OCI-LY3 (cell line): ENCODE measurements at regions not wholly inside any gene's neighbourhood (a gene's known extent, or its start where the extent isn't known, plus 50 kb on each side); places are given as distances from the start of the nearest gene placed in this dataset.

Experiments
- H2AFZ ChIP-seq: fragments of 200-600, 300-600 bp; shearing (Covaris generic); 2 replicates; pipeline ENCODE4 v1.6.0; 2014; ENCODE audit warnings: antibody characterized with exemption, low read depth, low read length
- H3K27ac ChIP-seq: fragments of 200-600, 300-600 bp; sonication (generic); 2 replicates; pipeline ENCODE4 v1.5.1; 2014; ENCODE audit warnings: mild to moderate bottlenecking, low read length, moderate library complexity, mixed read lengths
- H3K27me3 ChIP-seq: fragments of 200-600, 300-600 bp; sonication (generic); 2 replicates; pipeline ENCODE4 v1.6.1; 2014; ENCODE audit warnings: low read depth, low read length, mixed read lengths
- H3K36me3 ChIP-seq: fragments of 200-600, 300-600 bp; sonication (generic); replicated peaks from 2 replicates; pipeline ENCODE3; 2014; ENCODE audit warnings: low read depth, low read length, mixed read lengths
- H3K4me1 ChIP-seq: fragments of 300-600, 200-600 bp; sonication (generic); 2 replicates; pipeline ENCODE4 v1.6.1; 2014; ENCODE audit warnings: low read length, mixed read lengths
- H3K4me2 ChIP-seq: fragments of 200-600, 300-600 bp; sonication (generic); 2 replicates; pipeline ENCODE4 v1.6.1; 2014; ENCODE audit warnings: low read length, mixed read lengths
- H3K4me3 ChIP-seq: fragments of 300-600, 200-600 bp; sonication (generic); 2 replicates; pipeline ENCODE4 v1.5.1; 2014; ENCODE audit warnings: antibody characterized with exemption, mild to moderate bottlenecking, low read length, moderate library complexity
- H3K79me2 ChIP-seq: fragments of 300-600, 200-600 bp; shearing (Covaris generic); 2 replicates; pipeline ENCODE4 v1.6.1; 2014; ENCODE audit warnings: mild to moderate bottlenecking, low read length, mixed read lengths
- H3K9ac ChIP-seq: fragments of 300-600, 200-600 bp; shearing (Covaris generic); 2 replicates; pipeline ENCODE4 v1.6.0; 2014; ENCODE audit warnings: mild to moderate bottlenecking, low read length, moderate library complexity
- H3K9me3 ChIP-seq: fragments of 200-600, 300-600 bp; shearing (Covaris generic); 2 replicates; pipeline ENCODE4 v1.6.1; 2014; ENCODE audit warnings: low read length, mixed read lengths; ENCODE audit not compliant: insufficient read depth
- H4K20me1 ChIP-seq: fragments of 200-600, 300-600 bp; sonication (generic); 2 replicates; pipeline ENCODE4 v1.6.1; 2016; ENCODE audit warnings: low read length, mixed read lengths; ENCODE audit not compliant: insufficient read depth
- EZH2phosphoT487 ChIP-seq: fragments of 200-600 bp; shearing (Covaris generic); IDR thresholded peaks from 2 replicates; pipeline ENCODE4 v1.6.1; 2018; ENCODE audit warnings: antibody characterized with exemption, mixed run types, low read depth
- TF ChIP-seq, protein P1 (sequence below): fragments of 200-600, 300-600 bp; sonication (generic); IDR thresholded peaks from 2 replicates; pipeline ENCODE4 v1.5.1; 2014; ENCODE audit warnings: antibody characterized with exemption, low read length, low read depth

DNA sequence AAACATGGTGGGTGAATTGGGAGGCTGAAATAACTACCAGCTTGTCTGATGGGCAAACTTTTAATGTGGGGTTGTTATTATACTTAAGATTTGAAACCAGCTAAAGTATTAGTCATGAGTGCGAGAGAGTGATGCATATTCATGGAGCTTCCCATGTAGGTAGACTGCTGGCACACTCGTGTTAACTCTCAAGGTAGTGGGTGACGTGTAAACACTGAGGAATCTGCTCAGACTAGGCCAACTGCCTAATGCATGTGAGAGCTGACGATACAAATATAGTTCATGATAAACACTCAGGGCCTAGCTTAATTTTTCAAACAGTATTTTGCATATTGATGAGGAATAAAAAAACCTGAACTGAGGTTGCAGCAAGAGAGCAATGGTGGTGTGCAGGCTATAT lies 1165.7 kb upstream of the PIK3C3 start:
- H3K4me2 ChIP-seq, result no peak overlapping the region
- H3K79me2 ChIP-seq, result no peaks in the 10 kb centered on the region
- no peak overlapping the region for H3K4me3 ChIP-seq
- no peaks in the 10 kb centered on the region for H3K4me1 ChIP-seq
- H3K36me3 ChIP-seq, result no peaks in the 10 kb centered on the region
- TF ChIP-seq, protein P1, sequence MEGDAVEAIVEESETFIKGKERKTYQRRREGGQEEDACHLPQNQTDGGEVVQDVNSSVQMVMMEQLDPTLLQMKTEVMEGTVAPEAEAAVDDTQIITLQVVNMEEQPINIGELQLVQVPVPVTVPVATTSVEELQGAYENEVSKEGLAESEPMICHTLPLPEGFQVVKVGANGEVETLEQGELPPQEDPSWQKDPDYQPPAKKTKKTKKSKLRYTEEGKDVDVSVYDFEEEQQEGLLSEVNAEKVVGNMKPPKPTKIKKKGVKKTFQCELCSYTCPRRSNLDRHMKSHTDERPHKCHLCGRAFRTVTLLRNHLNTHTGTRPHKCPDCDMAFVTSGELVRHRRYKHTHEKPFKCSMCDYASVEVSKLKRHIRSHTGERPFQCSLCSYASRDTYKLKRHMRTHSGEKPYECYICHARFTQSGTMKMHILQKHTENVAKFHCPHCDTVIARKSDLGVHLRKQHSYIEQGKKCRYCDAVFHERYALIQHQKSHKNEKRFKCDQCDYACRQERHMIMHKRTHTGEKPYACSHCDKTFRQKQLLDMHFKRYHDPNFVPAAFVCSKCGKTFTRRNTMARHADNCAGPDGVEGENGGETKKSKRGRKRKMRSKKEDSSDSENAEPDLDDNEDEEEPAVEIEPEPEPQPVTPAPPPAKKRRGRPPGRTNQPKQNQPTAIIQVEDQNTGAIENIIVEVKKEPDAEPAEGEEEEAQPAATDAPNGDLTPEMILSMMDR, result no peak
- no peak for TF ChIP-seq EZH2phosphoT487
- H3K27me3 ChIP-seq, result no peaks in the 10 kb centered on the region
- no peaks in the 10 kb centered on the region for H4K20me1 ChIP-seq
- H2AFZ ChIP-seq, result no peak overlapping the region
- no peak overlapping the region for H3K9ac ChIP-seq
- no peaks in the 10 kb centered on the region for H3K9me3 ChIP-seq
- no peak overlapping the region for H3K27ac ChIP-seq

DNA sequence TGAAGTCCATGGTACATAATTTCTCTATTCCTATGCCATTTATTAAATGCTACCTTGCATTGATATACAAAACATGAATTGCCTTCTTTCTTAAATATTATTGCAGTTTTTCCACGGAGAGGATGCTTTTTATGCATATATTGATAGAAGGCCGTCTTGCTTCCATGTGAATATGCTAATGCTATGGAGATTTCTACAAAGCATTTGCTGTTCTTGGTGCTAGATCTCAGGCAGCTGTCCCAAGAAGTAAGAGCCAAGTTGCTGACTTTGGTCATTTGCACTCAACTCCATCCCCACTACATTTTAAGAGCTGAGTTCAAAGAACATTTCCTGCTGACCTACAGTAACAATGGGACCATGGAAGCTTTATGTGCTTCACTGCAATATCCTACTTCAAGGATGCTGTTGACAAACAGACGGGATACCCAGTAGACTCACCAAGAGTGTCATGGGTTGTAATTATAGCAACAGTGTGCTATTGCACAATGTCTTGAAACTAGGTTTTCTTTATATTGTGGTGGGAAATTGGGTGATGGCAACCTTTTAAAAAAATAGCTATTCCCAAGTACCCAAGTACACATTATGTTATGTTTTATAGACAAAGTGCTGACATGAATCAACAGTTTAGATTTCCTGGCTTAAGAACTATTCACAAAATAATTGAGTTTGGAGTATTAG lies 1172.4 kb upstream of the PIK3C3 start:
- TF ChIP-seq, protein P1, result no peak
- no peak for TF ChIP-seq EZH2phosphoT487
- H3K27ac ChIP-seq, result no peak overlapping the region

DNA sequence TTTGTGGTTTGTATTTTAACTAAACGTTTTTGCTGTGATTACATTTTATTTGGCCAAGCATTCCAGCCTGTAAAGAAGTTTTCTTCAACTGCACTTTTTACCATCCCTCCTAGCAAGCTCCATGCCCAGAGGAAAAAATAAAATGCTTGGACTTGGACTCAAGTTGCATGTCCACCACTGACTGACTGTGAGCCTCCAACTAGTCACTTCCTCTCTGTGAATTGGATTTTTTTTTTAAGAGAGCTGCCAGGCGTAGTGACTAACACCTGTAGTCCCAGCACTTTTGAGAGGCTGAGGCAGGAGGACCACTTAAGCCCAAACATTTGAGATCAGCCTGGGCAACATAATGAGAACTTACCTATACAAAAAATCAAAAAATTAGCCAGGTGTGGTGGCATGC lies 1185.2 kb upstream of the PIK3C3 start:
- Histone ChIP-seq H3K36me3 (no peaks in the 10 kb centered on the region), H3K9ac (no peak overlapping the region), H3K4me3 (no peak overlapping the region), H3K4me1 (no peaks in the 10 kb centered on the region), H3K9me3 (no peaks in the 10 kb centered on the region), H3K27ac (no peak overlapping the region), H2AFZ (no peak overlapping the region), H3K79me2 (no peaks in the 10 kb centered on the region), H4K20me1 (no peaks in the 10 kb centered on the region), H3K4me2 (no peak overlapping the region), H3K27me3 (no peaks in the 10 kb centered on the region)
- TF ChIP-seq EZH2phosphoT487, result no peak
- TF ChIP-seq, protein P1, result no peak

More for the DNA sequence above, 1172.4 kb upstream of the PIK3C3 start:
- Histone ChIP-seq H2AFZ (no peak overlapping the region), H3K4me1 (no peaks in the 10 kb centered on the region), H4K20me1 (no peaks in the 10 kb centered on the region), H3K4me2 (no peak overlapping the region), H3K4me3 (no peak overlapping the region), H3K27me3 (no peaks in the 10 kb centered on the region), H3K9me3 (no peaks in the 10 kb centered on the region), H3K9ac (no peak overlapping the region), H3K79me2 (no peaks in the 10 kb centered on the region), H3K36me3 (no peaks in the 10 kb centered on the region)

DNA sequence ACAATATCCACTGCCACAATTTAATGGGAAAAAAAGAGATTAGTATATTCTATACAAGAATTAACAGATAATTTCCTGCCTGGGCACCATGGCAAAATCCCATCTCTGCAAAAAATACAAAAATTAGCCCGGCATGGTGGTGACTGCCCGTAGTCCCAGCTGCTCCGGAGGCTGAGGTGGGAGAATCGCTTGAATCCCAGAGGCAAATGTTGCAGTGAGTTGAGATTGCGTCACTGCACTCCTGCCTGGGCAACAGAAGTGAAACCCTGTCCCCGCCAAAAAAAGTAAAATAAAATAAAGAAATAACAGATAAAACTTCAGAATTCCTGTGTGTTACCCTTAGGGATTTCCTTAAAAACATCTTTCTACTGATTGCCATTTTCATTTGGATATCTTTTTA lies 1194.8 kb upstream of the PIK3C3 start:
- no peak for TF ChIP-seq EZH2phosphoT487
- TF ChIP-seq, protein P1, result no peak
- H2AFZ ChIP-seq, result no peak overlapping the region
- no peak overlapping the region for H3K4me3 ChIP-seq

More for the DNA sequence above, 1194.8 kb upstream of the PIK3C3 start:
- Histone ChIP-seq H3K4me1 (peaks cover 6% of the 10 kb centered on the region), H3K9me3 (no peaks in the 10 kb centered on the region; the same call in 1 of the 2 replicates), H3K27me3 (no peaks in the 10 kb centered on the region; the same call in 1 of the 2 replicates), H3K36me3 (peaks cover 4% of the 10 kb centered on the region), H3K9ac (no peak overlapping the region), H3K27ac (no peak overlapping the region), H3K79me2 (no peaks in the 10 kb centered on the region), H3K4me2 (no peak overlapping the region), H4K20me1 (no peaks in the 10 kb centered on the region)
